ENCODE measurements at regions not wholly inside any gene's neighbourhood (a gene's known extent, or its start where the extent isn't known, plus 50 kb on each side); places are given as distances from the start of the nearest gene placed in this dataset.

DNA sequence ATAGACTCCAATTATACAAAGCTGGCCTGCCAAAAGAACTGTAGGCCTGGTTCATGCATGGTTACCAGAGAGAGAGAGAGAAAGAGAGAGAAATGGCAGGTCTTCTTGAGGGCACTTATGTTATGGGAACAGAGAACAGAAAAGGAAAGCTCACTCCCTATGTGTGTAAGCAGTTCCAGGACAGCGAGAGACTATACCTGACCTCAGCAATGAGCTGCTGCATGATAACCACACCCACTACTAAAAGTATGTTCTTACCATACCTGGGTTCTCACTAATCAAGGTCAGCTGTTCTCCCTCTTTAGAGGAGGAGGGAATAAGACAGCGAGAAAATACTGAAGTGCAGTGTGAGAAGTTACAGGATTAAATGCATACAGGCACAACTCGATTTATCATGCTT, 583.3 kb downstream of the GBA3 start:
- WGBS (ENCODE audit: insufficient coverage, low coverage, low lambda C conversion rate, missing lambda C conversion rate), result 67% methylated on average over 3 of the region's 3 CpGs
- no peak overlapping the region for H3K27ac ChIP-seq
- H3K36me3 ChIP-seq, result no peaks in the 10 kb centered on the region
- TF ChIP-seq CTCF (IDR thresholded peaks at IDR 0.05) (no peak), POLR2A (IDR thresholded peaks at IDR 0.05) (no peak)
- intact Hi-C loops (cut with DNase I), result no loop called here
- no peak overlapping the region for H3K4me3 ChIP-seq
- H3K27me3 ChIP-seq, result no peaks in the 10 kb centered on the region
- ATAC-seq (no peak), DNase-seq (no peak)
- H3K9me3 ChIP-seq, result no peaks in the 10 kb centered on the region
- H3K4me1 ChIP-seq, result no peaks in the 10 kb centered on the region

GRCh38 chr4:23269566-23269965, 576.8 kb downstream of the GBA3 start:
- WGBS (ENCODE audit: insufficient coverage, low coverage, low lambda C conversion rate, missing lambda C conversion rate), result 6% methylated on average over 1 of the region's 1 CpG
- Histone ChIP-seq H3K4me3 (no peak overlapping the region), H3K9me3 (no peaks in the 10 kb centered on the region), H3K36me3 (no peaks in the 10 kb centered on the region), H3K27ac (no peak overlapping the region), H3K27me3 (no peaks in the 10 kb centered on the region), H3K4me1 (no peaks in the 10 kb centered on the region)
- intact Hi-C loops (cut with DNase I), result no loop called here
- DNase-seq, result no peak
- no peak for ATAC-seq
- TF ChIP-seq CTCF (IDR thresholded peaks at IDR 0.05) (no peak), POLR2A (IDR thresholded peaks at IDR 0.05) (no peak)

DNA sequence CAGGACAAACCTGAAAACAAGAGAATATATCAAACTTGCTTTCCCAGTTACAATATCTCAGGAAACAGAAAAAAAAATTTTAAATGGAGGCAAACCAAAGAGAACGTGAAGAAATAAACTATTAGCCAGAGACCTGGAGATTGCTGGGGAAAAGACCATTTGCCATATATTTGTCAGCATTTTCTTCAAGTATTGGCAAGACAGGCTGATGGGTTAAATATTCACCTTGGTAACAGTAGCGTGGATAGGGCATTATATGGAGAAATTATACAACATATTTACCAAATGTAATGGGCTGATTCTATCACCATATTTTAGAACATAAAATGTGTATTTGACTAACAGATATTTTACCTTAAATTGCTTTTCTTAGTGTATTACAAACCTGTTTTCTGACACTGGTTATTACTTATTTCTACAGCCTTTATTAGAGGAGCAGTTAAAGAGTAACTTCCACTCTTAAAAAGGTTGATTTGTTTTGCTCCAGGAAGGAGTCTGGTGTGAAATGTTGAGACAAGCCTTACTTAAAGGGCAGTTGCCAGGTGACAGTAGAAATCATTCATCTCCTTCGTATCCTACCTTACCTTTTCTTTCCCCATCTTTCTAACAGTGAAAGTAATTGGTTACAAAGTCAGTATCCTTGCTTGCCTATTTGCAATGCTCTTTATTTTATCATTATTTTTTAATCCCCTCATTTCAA, 575.5 kb downstream of the GBA3 start:
- 41% methylated on average over 3 of the region's 3 CpGs for WGBS (ENCODE audit: insufficient coverage, low coverage, low lambda C conversion rate, missing lambda C conversion rate)
- no peak overlapping the region for H3K27ac ChIP-seq
- H3K4me3 ChIP-seq, result no peak overlapping the region
- H3K9me3 ChIP-seq, result no peaks in the 10 kb centered on the region
- DNase-seq, result no peak
- no peaks in the 10 kb centered on the region for H3K36me3 ChIP-seq
- TF ChIP-seq POLR2A (IDR thresholded peaks at IDR 0.05) (no peak), CTCF (IDR thresholded peaks at IDR 0.05) (no peak)
- intact Hi-C loops (cut with DNase I), result no loop called here
- no peaks in the 10 kb centered on the region for H3K4me1 ChIP-seq
- no peak for ATAC-seq
- no peaks in the 10 kb centered on the region for H3K27me3 ChIP-seq

- no peak for ATAC-seq
- intact Hi-C loops (cut with DNase I), result no loop called here
- 43% methylated on average over 3 of the region's 3 CpGs for WGBS (ENCODE audit: insufficient coverage, low coverage, low lambda C conversion rate, missing lambda C conversion rate)
- no peaks in the 10 kb centered on the region for H3K9me3 ChIP-seq
- H3K4me1 ChIP-seq, result no peaks in the 10 kb centered on the region
- no peak for DNase-seq
- H3K4me3 ChIP-seq, result no peak overlapping the region
- H3K36me3 ChIP-seq, result no peaks in the 10 kb centered on the region
- H3K27ac ChIP-seq, result no peak overlapping the region
- TF ChIP-seq POLR2A (IDR thresholded peaks at IDR 0.05), result no peak
- TF ChIP-seq CTCF (IDR thresholded peaks at IDR 0.05), result no peak
- H3K27me3 ChIP-seq, result no peaks in the 10 kb centered on the region
Measured at GRCh38 chr4:23266401-23266800, 573.7 kb downstream of the GBA3 start.

DNA sequence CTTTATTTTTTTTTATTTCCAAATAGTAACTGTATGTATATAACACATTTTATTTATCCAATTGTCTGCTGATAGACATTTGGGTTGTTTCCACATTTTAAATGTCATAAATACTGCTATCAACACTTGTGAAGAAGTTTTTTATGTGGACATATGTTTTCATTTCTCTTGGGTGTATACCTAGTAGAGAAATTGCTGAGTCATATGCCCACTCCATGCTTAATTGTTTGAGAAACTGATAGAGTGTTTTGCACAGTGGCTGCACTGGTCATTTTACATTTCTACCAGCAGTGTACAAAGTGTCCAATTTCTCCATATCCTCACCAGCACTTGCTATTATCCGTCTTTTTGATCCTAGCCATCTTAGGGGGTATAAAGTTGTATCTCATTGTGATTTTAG, 567.8 kb downstream of the GBA3 start:
- no peak for DNase-seq
- H3K27ac ChIP-seq, result no peak overlapping the region
- TF ChIP-seq POLR2A (IDR thresholded peaks at IDR 0.05) (no peak), CTCF (IDR thresholded peaks at IDR 0.05) (no peak)
- H3K4me1 ChIP-seq, result no peaks in the 10 kb centered on the region
- 79% methylated on average over 1 of the region's 1 CpG for WGBS (ENCODE audit: insufficient coverage, low coverage, low lambda C conversion rate, missing lambda C conversion rate)
- intact Hi-C loops (cut with DNase I), result no loop called here
- ATAC-seq, result no peak
- no peaks in the 10 kb centered on the region for H3K9me3 ChIP-seq
- H3K27me3 ChIP-seq, result no peaks in the 10 kb centered on the region
- H3K4me3 ChIP-seq, result no peak overlapping the region
- no peaks in the 10 kb centered on the region for H3K36me3 ChIP-seq
